Stomach (tissue), 8 donors: ENCODE measurements at regions not wholly inside any gene's neighbourhood (a gene's known extent, or its start where the extent isn't known, plus 50 kb on each side); places are given as distances from the start of the nearest gene placed in this dataset.
"Not testable (repeated sequence)": the region's sequence is repeated elsewhere in the genome, so short reads cannot be mapped to it uniquely, and the experiment has no call there.

ENCODE experiments used
- DNase-seq, 2 donors: peaks; one replicate each; pipeline versions ENCODE4 v3.0.0 to v3.0.0-alpha.2; 2013 to 2019
- H3K27ac ChIP-seq, 5 donors: fragments of 200-600 bp in 4 of 5; sonication (generic) in 4 of 5; one replicate each; pipeline ENCODE4 v1.5.1; 2013 to 2019; ENCODE audit warnings: mild to moderate bottlenecking in 1 of 5, moderate library complexity in 1 of 5
- H3K27me3 ChIP-seq, 3 donors: fragments of 200-600 bp; sonication (generic); one replicate each; pipeline ENCODE4 v1.5.1; 2017 to 2019; ENCODE audit warnings: mixed run types in 1 of 3
- H3K36me3 ChIP-seq, 4 donors: fragments of 200-600 bp; sonication (generic); 1 replicate in 3 of 4; 2 replicates in 1 of 4; pipeline ENCODE4 v1.5.1; 2016 to 2019
- H3K4me1 ChIP-seq, 4 donors: fragments of 200-600 bp; sonication (generic); one replicate each; pipeline ENCODE4 v1.5.1; 2016 to 2019
- H3K4me3 ChIP-seq, 4 donors: fragments of 200-600 bp; sonication (generic) in 3 of 4; one replicate each; pipeline ENCODE4 v1.5.1; 2016 to 2019; ENCODE audit warnings: mild to moderate bottlenecking in 1 of 4
- H3K9me3 ChIP-seq, 4 donors: fragments of 200-600 bp; sonication (generic); one replicate each; pipeline ENCODE4 v1.5.1; 2016 to 2019
- EP300 ChIP-seq: sonication (generic); formaldehyde crosslinking; IDR thresholded peaks from one replicate; pipeline ENCODE4 v1.6.1; 2017; ENCODE audit warnings: antibody characterized with exemption
- POLR2A ChIP-seq, 4 donors: fragments of 450-650 bp; IDR thresholded peaks; one replicate each; pipeline ENCODE4 v1.6.1; 2016; ENCODE audit warnings: antibody characterized with exemption in 4 of 4, control low read depth in 2 of 4, mild to moderate bottlenecking in 1 of 4, moderate library complexity in 1 of 4
- POLR2AphosphoS5 ChIP-seq, 3 donors: sonication (generic); formaldehyde crosslinking; IDR thresholded peaks; one replicate each; pipeline ENCODE4 v1.6.1; 2016; ENCODE audit warnings: antibody characterized with exemption in 3 of 3
- WGBS, 5 donors: extraction: QIAGEN DNeasy Blood & Tissue Kit in 3 of 5; methylation state at CpG; one replicate each; pipeline versions ENCODE4 v1.1.5 to v1.1.7; 2013 to 2018; 5-methylcytosine and 5-hydroxymethylcytosine counted together
- intact Hi-C: fragments of 100-400 bp; cut with DNase I; formaldehyde crosslinking; loops from one replicate; pipeline ENCODE4 v1.15.1; 2023; ENCODE audit warnings: low total_unique reads
- TF ChIP-seq, protein P1 (sequence below), 7 experiments: fragments of 450-650 bp in 4 of 7; fragments of 200-600 bp in 3 of 7; sonication (generic) in 3 of 7; IDR thresholded peaks; one replicate each; pipeline ENCODE4 v1.5.1; 2016 to 2019; ENCODE audit warnings: antibody characterized with exemption in 7 of 7, control low read depth in 2 of 7, mild to moderate bottlenecking in 1 of 7
- donor health status: healthy with polysubstance abuse.
- donor health status: Bipolar disorder and iron deficiency.
- donor health status: healthy.

DNA sequence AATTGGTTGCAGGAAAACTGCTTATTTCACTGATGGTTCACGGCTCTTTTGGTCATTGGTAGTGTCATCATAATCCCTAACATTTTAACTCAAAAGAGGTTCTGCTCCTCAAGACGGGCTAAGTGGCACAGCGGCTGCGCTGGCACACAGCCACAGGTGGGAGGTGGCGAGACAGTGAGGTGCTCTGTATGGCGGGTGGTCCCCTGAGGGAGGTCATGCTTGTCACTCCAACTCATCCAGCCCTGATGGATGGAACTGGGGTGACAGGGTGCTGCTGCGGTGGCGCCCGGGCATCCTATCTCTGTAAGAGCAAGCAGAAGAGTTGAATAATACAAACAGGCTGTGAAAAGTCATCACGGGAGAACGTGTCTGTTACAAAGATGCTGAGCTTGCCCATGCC lies 370.2 kb downstream of the SFMBT2 start:
- WGBS, 5 donors = 81 to 85% (median 83%) methylated on average over 11 of the region's 11 CpGs
- intact Hi-C loops = no loop called here
- TF ChIP-seq POLR2A (IDR thresholded peaks at IDR 0.05) (no peak), POLR2AphosphoS5 (IDR thresholded peaks at IDR 0.05) (no peak), EP300 (no peak)
- TF ChIP-seq, protein P1, sequence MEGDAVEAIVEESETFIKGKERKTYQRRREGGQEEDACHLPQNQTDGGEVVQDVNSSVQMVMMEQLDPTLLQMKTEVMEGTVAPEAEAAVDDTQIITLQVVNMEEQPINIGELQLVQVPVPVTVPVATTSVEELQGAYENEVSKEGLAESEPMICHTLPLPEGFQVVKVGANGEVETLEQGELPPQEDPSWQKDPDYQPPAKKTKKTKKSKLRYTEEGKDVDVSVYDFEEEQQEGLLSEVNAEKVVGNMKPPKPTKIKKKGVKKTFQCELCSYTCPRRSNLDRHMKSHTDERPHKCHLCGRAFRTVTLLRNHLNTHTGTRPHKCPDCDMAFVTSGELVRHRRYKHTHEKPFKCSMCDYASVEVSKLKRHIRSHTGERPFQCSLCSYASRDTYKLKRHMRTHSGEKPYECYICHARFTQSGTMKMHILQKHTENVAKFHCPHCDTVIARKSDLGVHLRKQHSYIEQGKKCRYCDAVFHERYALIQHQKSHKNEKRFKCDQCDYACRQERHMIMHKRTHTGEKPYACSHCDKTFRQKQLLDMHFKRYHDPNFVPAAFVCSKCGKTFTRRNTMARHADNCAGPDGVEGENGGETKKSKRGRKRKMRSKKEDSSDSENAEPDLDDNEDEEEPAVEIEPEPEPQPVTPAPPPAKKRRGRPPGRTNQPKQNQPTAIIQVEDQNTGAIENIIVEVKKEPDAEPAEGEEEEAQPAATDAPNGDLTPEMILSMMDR (IDR thresholded peaks at IDR 0.05) = no peak

GRCh38 chr10:7039859-7040258 lies 371.0 kb downstream of the SFMBT2 start:
- H3K27ac ChIP-seq = no peak overlapping the region
- TF ChIP-seq, protein P1 (IDR thresholded peaks at IDR 0.05) = no peak
- TF ChIP-seq POLR2A (IDR thresholded peaks at IDR 0.05) (no peak), POLR2AphosphoS5 (IDR thresholded peaks at IDR 0.05) (no peak), EP300 (no peak)
- H3K4me3 ChIP-seq = no peak overlapping the region
- intact Hi-C loops = no loop called here
- H3K36me3 ChIP-seq = no peaks in the 10 kb centered on the region
- DNase-seq = no peak
- no peaks in the 10 kb centered on the region for H3K9me3 ChIP-seq
- no peaks in the 10 kb centered on the region for H3K4me1 ChIP-seq
- no peaks in the 10 kb centered on the region for H3K27me3 ChIP-seq

More for the DNA sequence above, 370.2 kb downstream of the SFMBT2 start:
- Histone ChIP-seq H3K4me1 (no peaks in the 10 kb centered on the region), H3K27me3 (no peaks in the 10 kb centered on the region), H3K36me3 (no peaks in the 10 kb centered on the region), H3K4me3 (no peak overlapping the region), H3K9me3 (no peaks in the 10 kb centered on the region), H3K27ac (no peak overlapping the region)
- DNase-seq = no peak

DNA sequence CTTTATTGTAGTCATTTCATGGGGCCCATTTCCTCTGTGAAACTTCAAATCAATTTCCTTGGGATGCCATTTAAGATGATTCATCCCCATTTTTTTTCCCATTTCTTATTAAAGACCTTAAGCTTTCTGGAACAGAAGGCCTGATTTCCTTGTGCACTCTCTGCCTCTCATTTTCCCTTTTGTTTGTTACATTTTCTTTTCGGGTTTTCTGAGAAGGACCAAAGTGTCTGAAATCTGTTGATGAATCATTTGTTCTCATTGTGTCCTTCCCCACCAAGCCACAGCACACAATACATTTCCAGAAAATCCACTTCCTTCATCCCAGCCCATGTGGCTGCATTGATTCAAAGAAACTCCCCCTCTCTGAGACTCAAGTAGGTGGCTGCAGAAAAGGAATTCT lies 372.4 kb downstream of the SFMBT2 start:
- Histone ChIP-seq H3K4me3 (no peak overlapping the region), H3K27me3 (no peaks in the 10 kb centered on the region), H3K36me3 (no peaks in the 10 kb centered on the region), H3K4me1 (no peaks in the 10 kb centered on the region), H3K9me3 (no peaks in the 10 kb centered on the region), H3K27ac (no peak overlapping the region)
- no peak for DNase-seq
- 68 to 84% (median 69%) methylated on average over 1 of the region's 1 CpG for WGBS, 5 donors
- TF ChIP-seq POLR2A (IDR thresholded peaks at IDR 0.05) = no peak
- no peak for TF ChIP-seq EP300
- TF ChIP-seq, protein P1 (IDR thresholded peaks at IDR 0.05) = no peak
- no peak for TF ChIP-seq POLR2AphosphoS5 (IDR thresholded peaks at IDR 0.05)
- intact Hi-C loops = no loop called here

DNA sequence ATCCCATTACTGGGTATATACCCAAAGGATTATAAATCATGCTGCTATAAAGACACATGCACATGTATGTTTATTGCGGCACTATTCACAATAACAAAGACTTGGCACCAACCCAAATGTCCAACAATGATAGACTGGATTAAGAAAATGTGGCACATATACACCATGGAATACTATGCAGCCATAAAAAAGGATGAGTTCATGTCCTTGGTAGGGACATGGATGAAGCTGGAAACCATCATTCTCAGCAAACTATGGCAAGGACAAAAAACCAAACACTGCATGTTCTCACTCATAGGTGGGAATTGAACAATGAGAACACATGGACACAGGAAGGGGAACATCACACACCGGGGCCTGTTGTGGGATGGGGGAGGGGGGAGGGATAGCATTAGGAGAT lies 373.4 kb downstream of the SFMBT2 start:
- intact Hi-C loops, H3K4me1 ChIP-seq, H3K9me3 ChIP-seq, DNase-seq, H3K27me3 ChIP-seq, H3K36me3 ChIP-seq, H3K27ac ChIP-seq, H3K4me3 ChIP-seq: not testable (repeated sequence)
- WGBS, 5 donors = 61 to 99% (median 90%) methylated on average over 1 to 2 of the region's 2 CpGs

- WGBS, 5 donors = 77 to 85% (median 79%) methylated on average over 2 of the region's 2 CpGs
Observed at GRCh38 chr10:7036951-7037350, 373.9 kb downstream of the SFMBT2 start.

More at GRCh38 chr10:7036951-7037350, 373.9 kb downstream of the SFMBT2 start:
- Histone ChIP-seq H3K27ac (no peak overlapping the region), H3K36me3 (no peaks in the 10 kb centered on the region), H3K4me1 (no peaks in the 10 kb centered on the region), H3K9me3 (no peaks in the 10 kb centered on the region), H3K27me3 (no peaks in the 10 kb centered on the region), H3K4me3 (no peak overlapping the region)
- DNase-seq = no peak
- intact Hi-C loops = no loop called here
- TF ChIP-seq, protein P1 (IDR thresholded peaks at IDR 0.05) = no peak
- no peak for TF ChIP-seq POLR2AphosphoS5 (IDR thresholded peaks at IDR 0.05)
- TF ChIP-seq EP300 = no peak
- no peak for TF ChIP-seq POLR2A (IDR thresholded peaks at IDR 0.05)
